ENCODE measurements at regions not wholly inside any gene's neighbourhood (a gene's known extent, or its start where the extent isn't known, plus 50 kb on each side); places are given as distances from the start of the nearest gene placed in this dataset.

- TF ChIP-seq MXI1 (IDR thresholded peaks at IDR 0.05; ENCODE audit: low read depth, low read length) (no peak), CTCF (IDR thresholded peaks at IDR 0.05) (no peak), RAD21 (IDR thresholded peaks at IDR 0.05; ENCODE audit: low read length) (no peak), GABPA (IDR thresholded peaks at IDR 0.05; ENCODE audit: low read depth) (no peak), YY1 (IDR thresholded peaks at IDR 0.05; ENCODE audit: low read depth) (no peak), USF2 (IDR thresholded peaks at IDR 0.05; ENCODE audit: borderline replicate concordance, low read depth, low read length) (no peak), RCOR1 (IDR thresholded peaks at IDR 0.05; ENCODE audit: low read length) (no peak), TCF12 (IDR thresholded peaks at IDR 0.05) (no peak), USF1 (IDR thresholded peaks at IDR 0.05; ENCODE audit: borderline replicate concordance, low read depth) (no peak)
Measured at GRCh38 chrX:14295426-14295825, 233.9 kb upstream of the GLRA2 start.

All from SK-N-SH (cell line).